Fibroblast of lung (primary cell): ENCODE measurements at regions not wholly inside any gene's neighbourhood (a gene's known extent, or its start where the extent isn't known, plus 50 kb on each side); places are given as distances from the start of the nearest gene placed in this dataset.

Experiments
- DNase-seq, 2 donors: peaks; one replicate each; pipeline versions ENCODE4 v3.0.0 to v3.0.0-alpha.2; 2010; ENCODE audit warnings: low read depth in 2 of 2
- H2AFZ ChIP-seq: 2 replicates; pipeline ENCODE4 v1.5.1; 2012; ENCODE audit warnings: low read length, control low read depth, inconsistent platforms
- H3K27ac ChIP-seq: 2 replicates; pipeline ENCODE4 v1.5.1; 2011; ENCODE audit warnings: low read length, control low read depth; ENCODE audit not compliant: insufficient read depth
- H3K27me3 ChIP-seq: 2 replicates; pipeline ENCODE4 v1.5.1; 2011; ENCODE audit warnings: mild to moderate bottlenecking, low read length; ENCODE audit not compliant: control insufficient read depth, insufficient read depth
- H3K36me3 ChIP-seq: 2 replicates; pipeline ENCODE4 v1.5.1; 2011; ENCODE audit warnings: low read length; ENCODE audit not compliant: control insufficient read depth, insufficient read depth
- H3K4me1 ChIP-seq: 2 replicates; pipeline ENCODE4 v1.5.1; 2011; ENCODE audit warnings: low read length; ENCODE audit not compliant: control insufficient read depth, insufficient read depth; ENCODE audit errors: extremely low read depth
- H3K4me2 ChIP-seq: 2 replicates; pipeline ENCODE4 v1.5.1; 2011; ENCODE audit warnings: low read length, control low read depth; ENCODE audit not compliant: insufficient read depth; ENCODE audit errors: extremely low read depth
- H3K4me3 ChIP-seq, 4 experiments: fragments of 200-600 bp in 1 of 4; sonication (generic) in 1 of 4; replicated peaks in 1 of 4; 2 replicates each; pipeline ENCODE4 v1.5.1; 2011 to 2016; ENCODE audit warnings: low read length in 4 of 4, low read depth in 3 of 4, mild to moderate bottlenecking in 3 of 4, control low read depth in 2 of 4, inconsistent platforms in 1 of 4, mixed read lengths in 1 of 4; ENCODE audit not compliant: insufficient read depth in 1 of 4; ENCODE audit errors: control extremely low read depth in 1 of 4
- H3K79me2 ChIP-seq: 2 replicates; pipeline ENCODE4 v1.5.1; 2012; ENCODE audit warnings: mild to moderate bottlenecking, low read length, inconsistent platforms; ENCODE audit not compliant: control insufficient read depth, insufficient read depth
- H3K9ac ChIP-seq: 2 replicates; pipeline ENCODE4 v1.5.1; 2011; ENCODE audit warnings: mild to moderate bottlenecking, low read length, control low read depth; ENCODE audit not compliant: insufficient read depth
- H3K9me3 ChIP-seq: 2 replicates; pipeline ENCODE4 v1.5.1; 2012; ENCODE audit warnings: low read depth, low read length; ENCODE audit not compliant: control insufficient read depth, insufficient read depth
- H4K20me1 ChIP-seq: 2 replicates; pipeline ENCODE4 v1.5.1; 2011; ENCODE audit warnings: low read length; ENCODE audit not compliant: control insufficient read depth, insufficient read depth; ENCODE audit errors: extremely low read depth
- EZH2 ChIP-seq: IDR thresholded peaks from 2 replicates; pipeline ENCODE4 v1.5.1; 2012; ENCODE audit warnings: low read length, control low read depth, mild to moderate bottlenecking; ENCODE audit errors: missing control alignments
- TF ChIP-seq, protein P1 (sequence below), 2 donors: IDR thresholded peaks in 1 of 2; conservative IDR thresholded peaks in 1 of 2; 1 replicate in 1 of 2; 2 replicates in 1 of 2; pipeline ENCODE4 v1.5.1; 2011 to 2012; ENCODE audit warnings: low read length in 2 of 2, control low read depth in 1 of 2, inconsistent platforms in 1 of 2, low read depth in 1 of 2, mild to moderate bottlenecking in 1 of 2

GRCh38 chr10:123240250-123240649 is 86.0 kb downstream of the BUB3 start:
- no peaks in the 10 kb centered on the region for H3K79me2 ChIP-seq
- H3K27me3 ChIP-seq = no peaks in the 10 kb centered on the region
- H2AFZ ChIP-seq = no peak overlapping the region
- H3K4me3 ChIP-seq = no peak overlapping the region
- no peaks in the 10 kb centered on the region for H3K9me3 ChIP-seq
- H3K27ac ChIP-seq = no peak overlapping the region
- no peaks in the 10 kb centered on the region for H3K36me3 ChIP-seq
- no peak for DNase-seq
- H4K20me1 ChIP-seq = no peaks in the 10 kb centered on the region
- no peak overlapping the region for H3K4me2 ChIP-seq
- H3K9ac ChIP-seq = no peak overlapping the region
- no peak for TF ChIP-seq EZH2
- TF ChIP-seq, protein P1, sequence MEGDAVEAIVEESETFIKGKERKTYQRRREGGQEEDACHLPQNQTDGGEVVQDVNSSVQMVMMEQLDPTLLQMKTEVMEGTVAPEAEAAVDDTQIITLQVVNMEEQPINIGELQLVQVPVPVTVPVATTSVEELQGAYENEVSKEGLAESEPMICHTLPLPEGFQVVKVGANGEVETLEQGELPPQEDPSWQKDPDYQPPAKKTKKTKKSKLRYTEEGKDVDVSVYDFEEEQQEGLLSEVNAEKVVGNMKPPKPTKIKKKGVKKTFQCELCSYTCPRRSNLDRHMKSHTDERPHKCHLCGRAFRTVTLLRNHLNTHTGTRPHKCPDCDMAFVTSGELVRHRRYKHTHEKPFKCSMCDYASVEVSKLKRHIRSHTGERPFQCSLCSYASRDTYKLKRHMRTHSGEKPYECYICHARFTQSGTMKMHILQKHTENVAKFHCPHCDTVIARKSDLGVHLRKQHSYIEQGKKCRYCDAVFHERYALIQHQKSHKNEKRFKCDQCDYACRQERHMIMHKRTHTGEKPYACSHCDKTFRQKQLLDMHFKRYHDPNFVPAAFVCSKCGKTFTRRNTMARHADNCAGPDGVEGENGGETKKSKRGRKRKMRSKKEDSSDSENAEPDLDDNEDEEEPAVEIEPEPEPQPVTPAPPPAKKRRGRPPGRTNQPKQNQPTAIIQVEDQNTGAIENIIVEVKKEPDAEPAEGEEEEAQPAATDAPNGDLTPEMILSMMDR (conservative IDR thresholded peaks at IDR 0.05 in 1 of 2, IDR thresholded peaks at IDR 0.05 in 1 of 2; ENCODE audit: low read depth in 1 of 2, low read length in 2 of 2) = no peak
- H3K4me1 ChIP-seq = no peaks in the 10 kb centered on the region

- Histone ChIP-seq H3K9me3 (no peaks in the 10 kb centered on the region), H4K20me1 (no peaks in the 10 kb centered on the region), H3K4me1 (no peaks in the 10 kb centered on the region), H3K4me3 (no peak overlapping the region), H3K4me2 (no peak overlapping the region), H3K27ac (no peak overlapping the region), H3K9ac (no peak overlapping the region), H3K79me2 (no peaks in the 10 kb centered on the region), H3K27me3 (no peaks in the 10 kb centered on the region), H3K36me3 (no peaks in the 10 kb centered on the region), H2AFZ (no peak overlapping the region)
- no peak for TF ChIP-seq EZH2
- TF ChIP-seq, protein P1 (conservative IDR thresholded peaks at IDR 0.05 in 1 of 2, IDR thresholded peaks at IDR 0.05 in 1 of 2; ENCODE audit: low read depth in 1 of 2, low read length in 2 of 2) = no peak
- DNase-seq = no peak
These were observed 86.6 kb downstream of the BUB3 start for GRCh38 chr10:123240776-123241175.

DNA sequence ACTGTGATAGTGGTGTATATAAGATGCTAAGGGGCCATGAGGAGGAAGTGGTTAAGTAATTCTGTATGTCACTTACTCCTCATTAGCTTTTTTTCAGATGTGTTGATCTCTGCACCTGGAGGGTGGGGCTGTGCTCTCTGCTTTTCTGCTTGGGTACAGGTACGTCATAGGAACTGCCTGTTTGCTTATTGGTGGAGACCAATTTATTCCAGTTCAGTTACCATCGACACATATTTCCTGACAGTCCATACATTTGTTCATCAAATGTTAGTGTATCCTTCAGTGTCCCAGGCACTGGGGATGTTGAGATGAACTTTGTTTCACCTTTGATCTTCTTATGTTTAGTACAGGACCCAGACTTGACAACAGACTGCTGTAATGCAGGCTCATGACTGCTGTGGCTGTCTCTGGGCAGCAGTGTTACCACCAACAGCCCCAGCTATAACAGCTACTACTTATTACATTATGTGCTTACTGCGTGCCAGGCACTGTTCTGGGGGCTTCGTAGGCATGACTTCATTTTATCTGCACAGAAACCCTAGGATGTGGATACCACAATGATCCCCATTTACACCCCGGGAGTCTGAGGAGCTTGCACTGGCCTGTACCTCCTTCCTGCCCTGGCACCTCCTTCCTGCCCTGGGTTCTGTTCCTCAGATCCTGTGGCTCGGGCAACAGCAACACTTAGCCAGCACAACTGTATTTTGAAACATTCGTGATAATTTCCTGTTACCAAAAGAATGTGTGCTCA is 87.4 kb downstream of the BUB3 start:
- no peak overlapping the region for H3K9ac ChIP-seq
- H3K4me3 ChIP-seq = no peak overlapping the region
- H3K4me2 ChIP-seq = no peak overlapping the region
- H3K4me1 ChIP-seq = no peaks in the 10 kb centered on the region
- H4K20me1 ChIP-seq = no peaks in the 10 kb centered on the region
- no peaks in the 10 kb centered on the region for H3K27me3 ChIP-seq
- DNase-seq = no peak
- H3K27ac ChIP-seq = no peak overlapping the region
- no peaks in the 10 kb centered on the region for H3K9me3 ChIP-seq
- no peak for TF ChIP-seq EZH2
- TF ChIP-seq, protein P1 (conservative IDR thresholded peaks at IDR 0.05 in 1 of 2, IDR thresholded peaks at IDR 0.05 in 1 of 2; ENCODE audit: low read depth in 1 of 2, low read length in 2 of 2) = no peak
- H3K79me2 ChIP-seq = no peaks in the 10 kb centered on the region
- H3K36me3 ChIP-seq = no peaks in the 10 kb centered on the region
- H2AFZ ChIP-seq = no peak overlapping the region
